ENCODE measurements at regions not wholly inside any gene's neighbourhood (a gene's known extent, or its start where the extent isn't known, plus 50 kb on each side); places are given as distances from the start of the nearest gene placed in this dataset.

- Histone ChIP-seq H3K27ac (ENCODE audit: low read length) (no peak overlapping the region), H3K36me3 (ENCODE audit: control insufficient read depth, insufficient read depth, low read length) (no peaks in the 10 kb centered on the region), H3K4me3 (ENCODE audit: low read depth in 2 of 2, low read length in 2 of 2) (no peak overlapping the region), H3K9me3 (ENCODE audit: control insufficient read depth, insufficient read depth, low read depth, low read length) (no peaks in the 10 kb centered on the region), H3K4me1 (ENCODE audit: control insufficient read depth, insufficient read depth, low read length) (no peaks in the 10 kb centered on the region), H3K27me3 (ENCODE audit: control insufficient read depth, insufficient read depth, low read length) (no peaks in the 10 kb centered on the region)
- DNase-seq (ENCODE audit: low read depth, low spot score), result no peak
- TF ChIP-seq REST (IDR thresholded peaks at IDR 0.05; ENCODE audit: insufficient read depth in 1 of 2, low read depth in 2 of 2, low read length in 1 of 2) (peak; percentile 76 to 80), TCF7L2 (IDR thresholded peaks at IDR 0.05; ENCODE audit: low read depth, low read length) (no peak)
- POLR2A ChIA-PET, result no interaction called here
- BruUV-seq (replicated peaks), result no TSS peak
- CTCF ChIA-PET, result no interaction called here
- intact Hi-C loops (cut with micrococcal nuclease; ENCODE audit: unreplicated experiment) (no loop called here), in situ Hi-C loops (cut with HindIII; ENCODE audit: low pct_unique_long_range_greater_than_20kb, low sequenced_read_pairs) (no loop called here)
- no peak for ATAC-seq
Observed at GRCh38 chr20:60349418-60349817, 391.2 kb downstream of the CDH26 start.

GRCh38 chr20:60352017-60352416 lies 393.8 kb downstream of the CDH26 start:
- in situ Hi-C loops (cut with HindIII; ENCODE audit: low pct_unique_long_range_greater_than_20kb, low sequenced_read_pairs), result no loop called here
- no TSS peak for BruUV-seq (replicated peaks)

More at GRCh38 chr20:60352017-60352416, 393.8 kb downstream of the CDH26 start:
- intact Hi-C loops (cut with micrococcal nuclease; ENCODE audit: unreplicated experiment), result no loop called here
- H3K4me3 ChIP-seq (ENCODE audit: low read depth in 2 of 2, low read length in 2 of 2), result no peak overlapping the region
- TF ChIP-seq TCF7L2 (IDR thresholded peaks at IDR 0.05; ENCODE audit: low read depth, low read length) (no peak), REST (IDR thresholded peaks at IDR 0.05; ENCODE audit: insufficient read depth in 1 of 2, low read depth in 2 of 2, low read length in 1 of 2) (no peak), CTCF (IDR thresholded peaks at IDR 0.05) (no peak), SIN3A (IDR thresholded peaks at IDR 0.05; ENCODE audit: borderline replicate concordance, insufficient read depth, low read depth, low read length) (no peak), POLR2AphosphoS5 (IDR thresholded peaks at IDR 0.05; ENCODE audit: low read depth, low read length) (no peak)
- H3K36me3 ChIP-seq (ENCODE audit: control insufficient read depth, insufficient read depth, low read length), result no peaks in the 10 kb centered on the region
- H3K4me1 ChIP-seq (ENCODE audit: control insufficient read depth, insufficient read depth, low read length), result no peaks in the 10 kb centered on the region
- H3K27ac ChIP-seq (ENCODE audit: low read length), result no peak overlapping the region
- ATAC-seq (no peak), DNase-seq (ENCODE audit: low read depth, low spot score) (no peak)
- H3K9me3 ChIP-seq (ENCODE audit: control insufficient read depth, insufficient read depth, low read depth, low read length), result no peaks in the 10 kb centered on the region
- ChIA-PET POLR2A (no interaction called here), CTCF (no interaction called here)
- H3K27me3 ChIP-seq (ENCODE audit: control insufficient read depth, insufficient read depth, low read length), result no peaks in the 10 kb centered on the region

Data from Panc1 (cell line).